Esophagus muscularis mucosa (tissue), 4 donors: ENCODE measurements at regions not wholly inside any gene's neighbourhood (a gene's known extent, or its start where the extent isn't known, plus 50 kb on each side); places are given as distances from the start of the nearest gene placed in this dataset.

Experiments used
- EP300 ChIP-seq: sonication (generic); formaldehyde crosslinking; IDR thresholded peaks from one replicate; pipeline ENCODE4 v1.6.1; 2017; ENCODE audit warnings: antibody characterized with exemption
- POLR2A ChIP-seq: fragments of 450-650 bp; IDR thresholded peaks from one replicate; pipeline ENCODE4 v1.6.1; 2017; ENCODE audit warnings: antibody characterized with exemption, moderate library complexity, mild to moderate bottlenecking, low read depth
- POLR2AphosphoS5 ChIP-seq, 2 donors: sonication (generic); formaldehyde crosslinking; IDR thresholded peaks; one replicate each; pipeline ENCODE4 v1.6.1; 2017; ENCODE audit warnings: antibody characterized with exemption in 2 of 2
- TF ChIP-seq, protein P1 (sequence below), 3 experiments: fragments of 200-600 bp in 2 of 3; fragments of 450-650 bp in 1 of 3; sonication (generic) in 2 of 3; IDR thresholded peaks; one replicate each; pipeline ENCODE4 v1.5.1; 2017 to 2019; ENCODE audit warnings: antibody characterized with exemption in 3 of 3, mild to moderate bottlenecking in 2 of 3, moderate library complexity in 1 of 3

DNA sequence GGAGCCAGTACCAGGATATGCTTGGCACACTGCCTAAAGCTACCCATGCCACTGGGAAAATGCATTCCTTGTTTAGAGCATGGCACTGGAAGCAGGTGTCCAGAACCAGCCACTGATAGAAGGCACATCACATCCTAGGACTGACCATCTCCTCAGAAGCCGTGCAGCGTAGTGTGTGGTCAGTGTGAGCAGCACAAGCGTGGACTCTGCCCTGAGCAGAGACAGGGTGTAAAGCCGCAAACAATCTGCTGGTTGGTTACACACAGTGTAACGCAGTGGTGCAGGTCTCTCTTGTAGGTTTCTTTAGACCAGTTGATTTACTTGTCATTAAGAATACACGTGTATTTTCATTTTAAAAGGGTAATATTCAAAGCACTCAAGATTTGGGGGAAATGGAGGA lies 377.8 kb upstream of the HS6ST1 start:
- TF ChIP-seq, protein P1, sequence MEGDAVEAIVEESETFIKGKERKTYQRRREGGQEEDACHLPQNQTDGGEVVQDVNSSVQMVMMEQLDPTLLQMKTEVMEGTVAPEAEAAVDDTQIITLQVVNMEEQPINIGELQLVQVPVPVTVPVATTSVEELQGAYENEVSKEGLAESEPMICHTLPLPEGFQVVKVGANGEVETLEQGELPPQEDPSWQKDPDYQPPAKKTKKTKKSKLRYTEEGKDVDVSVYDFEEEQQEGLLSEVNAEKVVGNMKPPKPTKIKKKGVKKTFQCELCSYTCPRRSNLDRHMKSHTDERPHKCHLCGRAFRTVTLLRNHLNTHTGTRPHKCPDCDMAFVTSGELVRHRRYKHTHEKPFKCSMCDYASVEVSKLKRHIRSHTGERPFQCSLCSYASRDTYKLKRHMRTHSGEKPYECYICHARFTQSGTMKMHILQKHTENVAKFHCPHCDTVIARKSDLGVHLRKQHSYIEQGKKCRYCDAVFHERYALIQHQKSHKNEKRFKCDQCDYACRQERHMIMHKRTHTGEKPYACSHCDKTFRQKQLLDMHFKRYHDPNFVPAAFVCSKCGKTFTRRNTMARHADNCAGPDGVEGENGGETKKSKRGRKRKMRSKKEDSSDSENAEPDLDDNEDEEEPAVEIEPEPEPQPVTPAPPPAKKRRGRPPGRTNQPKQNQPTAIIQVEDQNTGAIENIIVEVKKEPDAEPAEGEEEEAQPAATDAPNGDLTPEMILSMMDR (IDR thresholded peaks at IDR 0.05), result no peak
- TF ChIP-seq POLR2AphosphoS5 (IDR thresholded peaks at IDR 0.05) (no peak), POLR2A (no peak), EP300 (no peak)
